ENCODE measurements at regions not wholly inside any gene's neighbourhood (a gene's known extent, or its start where the extent isn't known, plus 50 kb on each side); places are given as distances from the start of the nearest gene placed in this dataset.

DNA sequence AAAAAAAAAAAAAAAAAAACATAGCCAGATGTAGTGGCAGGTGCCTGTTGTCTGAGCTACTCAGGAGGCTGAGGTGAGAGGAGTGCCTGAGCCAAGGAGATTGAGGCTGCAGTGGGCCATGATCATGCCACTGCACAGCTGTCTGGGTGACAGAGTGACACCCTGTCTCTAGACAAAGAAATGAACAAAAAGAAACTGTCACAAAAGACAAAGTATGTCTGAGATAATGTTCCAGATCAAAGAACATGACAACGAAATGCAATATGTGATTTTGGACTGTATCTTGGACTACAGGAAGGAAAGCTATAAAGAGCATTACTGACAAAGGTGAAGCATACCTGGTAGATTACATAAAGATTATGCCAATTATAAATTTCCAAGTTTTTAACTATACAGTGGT lies 862.8 kb downstream of the ROBO2 start:
- TF ChIP-seq FOXJ3 (CRISPR knock-in tag; IDR thresholded peaks at IDR 0.05; ENCODE audit: borderline replicate concordance) (no peak), EED (CRISPR knock-in tag; IDR thresholded peaks at IDR 0.05) (no peak), ZFX (CRISPR knock-in tag; IDR thresholded peaks at IDR 0.05; ENCODE audit: low read depth) (no peak)
- TF ChIP-seq, protein P1, sequence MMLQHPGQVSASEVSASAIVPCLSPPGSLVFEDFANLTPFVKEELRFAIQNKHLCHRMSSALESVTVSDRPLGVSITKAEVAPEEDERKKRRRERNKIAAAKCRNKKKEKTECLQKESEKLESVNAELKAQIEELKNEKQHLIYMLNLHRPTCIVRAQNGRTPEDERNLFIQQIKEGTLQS (CRISPR knock-in tag; IDR thresholded peaks at IDR 0.05), result no peak
